GM18508 (cell line): ENCODE measurements at regions not wholly inside any gene's neighbourhood (a gene's known extent, or its start where the extent isn't known, plus 50 kb on each side); places are given as distances from the start of the nearest gene placed in this dataset.

ENCODE experiments used
- ATAC-seq: cut with Tn5 transposase; IDR thresholded peaks from one replicate; pipeline ENCODE4 v1.9.1; 2021; ENCODE audit warnings: moderate number of reproducible peaks; ENCODE audit not compliant: insufficient read depth, unreplicated experiment

DNA sequence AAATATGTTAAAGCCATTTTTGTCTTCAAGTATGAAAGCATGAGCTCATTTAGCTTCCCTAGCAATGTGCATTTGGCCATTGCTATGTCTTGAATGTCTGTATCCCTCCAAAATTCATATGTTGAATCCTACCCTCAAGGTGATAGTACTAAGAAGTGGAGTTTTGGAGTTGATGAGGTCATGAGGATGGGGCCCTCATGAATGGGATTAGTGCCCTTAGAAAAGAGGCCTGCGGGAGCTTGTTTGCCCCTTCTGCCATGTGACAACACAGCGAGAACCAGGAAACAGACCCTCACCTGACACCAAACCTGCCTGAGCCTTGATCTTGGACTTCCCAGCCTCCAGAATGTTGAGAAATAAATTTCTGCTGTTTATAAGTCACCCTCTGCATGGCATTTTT, 61.3 kb upstream of the UCN3 start:
- ATAC-seq: no peak

DNA sequence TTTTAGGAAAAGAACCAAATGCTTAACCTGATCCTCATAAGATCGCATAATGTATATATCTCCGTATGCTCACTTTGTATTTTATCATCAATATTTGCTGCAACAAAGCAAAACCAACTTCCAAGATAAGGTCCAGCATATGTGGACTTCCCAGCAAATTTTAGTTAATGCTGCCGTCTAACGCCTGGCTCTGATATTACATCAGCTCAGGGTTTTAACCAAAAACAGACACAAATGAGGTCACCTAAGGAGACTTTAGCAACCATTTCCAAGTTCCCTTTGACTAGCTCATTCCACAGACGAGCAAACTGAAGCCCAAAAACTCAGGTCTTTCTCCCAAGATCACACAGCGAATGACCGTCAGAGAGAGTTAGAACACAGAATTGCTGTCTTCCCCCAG, 59.4 kb upstream of the UCN3 start:
- ATAC-seq: no peak

DNA sequence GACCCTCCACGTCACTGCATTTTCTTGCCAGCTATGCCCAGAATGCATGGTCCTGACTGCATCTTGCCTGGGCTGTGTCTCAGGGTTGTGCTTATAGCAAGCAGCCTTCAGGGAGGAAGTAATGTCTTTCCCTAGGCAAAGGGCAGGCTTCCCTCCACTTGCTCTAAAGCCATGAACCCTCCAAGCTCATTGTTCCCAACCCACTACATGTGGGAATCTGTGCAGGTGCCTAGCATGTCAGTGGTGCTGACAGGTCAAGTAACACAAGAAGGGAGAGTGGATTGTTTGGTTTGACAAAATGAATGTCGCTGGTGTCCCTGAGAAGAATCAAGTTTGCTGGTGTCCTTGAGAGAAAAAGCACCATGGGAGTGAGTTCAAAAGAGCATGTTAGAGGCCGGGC, 53.9 kb upstream of the UCN3 start:
- ATAC-seq: no peak

DNA sequence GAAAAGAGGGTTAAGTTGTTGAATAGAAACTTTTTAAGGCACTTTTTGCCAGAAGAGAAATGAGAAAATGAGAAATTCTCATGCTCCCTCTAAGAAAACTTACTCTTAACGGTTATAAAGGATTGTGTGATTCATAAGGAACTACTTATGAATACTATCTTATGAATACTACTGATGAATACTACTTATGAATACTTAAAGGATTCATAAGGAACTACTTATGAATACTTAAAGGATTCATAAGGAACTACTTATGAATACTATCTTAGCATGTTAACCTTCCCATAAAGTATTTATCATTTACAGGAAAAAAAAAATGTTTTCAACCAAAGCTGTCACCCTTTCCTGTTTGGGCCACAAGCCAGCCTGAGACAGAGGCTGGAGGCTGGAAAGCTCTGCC, 53.1 kb upstream of the UCN3 start:
- ATAC-seq: no peak

DNA sequence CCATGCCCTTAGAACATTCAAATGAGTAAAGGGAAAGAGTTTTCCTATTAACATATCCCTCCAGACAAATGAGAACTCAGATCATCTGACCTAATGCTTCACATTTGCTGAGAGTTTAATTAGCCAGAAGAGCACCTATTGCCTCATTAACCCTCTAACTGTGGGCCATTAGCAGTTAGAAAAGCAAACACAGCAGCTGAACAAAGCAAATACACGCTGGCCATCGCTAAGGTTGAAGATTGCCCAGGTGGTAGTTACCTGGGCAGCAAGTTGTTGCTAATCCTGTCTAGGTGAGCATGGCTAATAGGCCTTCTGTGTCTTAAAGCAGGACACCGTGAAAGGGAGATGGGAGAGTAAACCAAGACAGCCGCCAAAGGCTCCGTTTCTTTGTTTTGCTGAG, 49.9 kb upstream of the UCN3 start:
- no peak for ATAC-seq
